ENCODE measurements at regions not wholly inside any gene's neighbourhood (a gene's known extent, or its start where the extent isn't known, plus 50 kb on each side); places are given as distances from the start of the nearest gene placed in this dataset.

- H3K4me1 ChIP-seq (ENCODE audit: control insufficient read depth in 1 of 2, extremely low read depth in 1 of 2, insufficient read depth in 2 of 2, low read length in 2 of 2): no peaks in the 10 kb centered on the region
- Mint-ChIP-seq H3K27ac (no peak overlapping the region), H3K36me3 (no peaks in the 10 kb centered on the region), H3K27me3 (peaks cover 0 to 5% of the 10 kb centered on the region in 2 donors), H3K4me3 (no peak overlapping the region), H3K4me1 (no peaks in the 10 kb centered on the region), H3K9me3 (peaks cover 0 to 3% (median 0%) of the 10 kb centered on the region in 3 donors)
- DNase-seq (no peak), ATAC-seq (replicated peaks in 1 of 4) (no peak)
- WGBS (ENCODE audit: insufficient coverage): no CpG with 5 or more reads among the region's 1 CpG
- H3K9me3 ChIP-seq: no peaks in the 10 kb centered on the region
- POLR2A ChIA-PET: no interaction called here
- H3K27me3 ChIP-seq (replicated peaks in 1 of 2; ENCODE audit: control insufficient read depth in 2 of 2, extremely low read depth in 1 of 2, insufficient read depth in 2 of 2, low read length in 1 of 2): peaks cover 0 to 10% of the 10 kb centered on the region in 2 experiments
- no peak overlapping the region for H3K4me3 ChIP-seq (ENCODE audit: control insufficient read depth in 1 of 2, extremely low read depth in 1 of 2, low read length in 1 of 2)
- H3K36me3 ChIP-seq (ENCODE audit: control insufficient read depth in 2 of 2, extremely low read depth in 1 of 2, insufficient read depth in 1 of 2, low read length in 1 of 2): no peaks in the 10 kb centered on the region
- no peak overlapping the region for H3K27ac ChIP-seq (ENCODE audit: low read length)
- CTCF ChIA-PET: no interaction called here
Measured at GRCh38 chr12:59873136-59873535, 277.3 kb downstream of the SLC16A7 start.

DNA sequence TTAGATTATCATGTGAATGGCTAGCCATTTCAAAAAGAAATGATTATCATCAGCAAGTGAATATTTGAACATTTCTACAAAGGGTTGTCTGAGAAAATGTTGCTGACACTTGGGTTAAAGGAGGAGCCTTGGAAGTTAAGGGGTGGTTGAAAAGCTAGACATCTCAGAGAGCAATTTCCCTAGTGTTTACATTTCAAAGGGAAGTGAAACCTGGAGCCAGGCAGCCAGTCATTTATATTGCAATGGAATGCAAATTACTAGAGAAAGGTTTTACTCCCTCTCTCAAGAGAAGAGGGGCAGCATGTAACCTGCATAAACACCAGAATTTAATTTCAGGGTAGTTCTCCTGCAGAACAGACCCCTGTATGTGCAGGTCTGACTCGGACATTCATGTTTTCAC, 279.0 kb downstream of the SLC16A7 start:
- H3K27me3 Mint-ChIP-seq: peaks cover 0 to 5% of the 10 kb centered on the region in 2 donors
- CTCF ChIA-PET: no interaction called here
- no peaks in the 10 kb centered on the region for H3K36me3 ChIP-seq (ENCODE audit: control insufficient read depth in 2 of 2, extremely low read depth in 1 of 2, insufficient read depth in 1 of 2, low read length in 1 of 2)
- H3K27ac ChIP-seq (ENCODE audit: low read length): no peak overlapping the region
- H3K27ac Mint-ChIP-seq: no peak overlapping the region
- no CpG with 5 or more reads among the region's 1 CpG for WGBS (ENCODE audit: insufficient coverage)
- H3K4me3 Mint-ChIP-seq: no peak overlapping the region
- peaks cover 0 to 3% (median 0%) of the 10 kb centered on the region in 3 donors for H3K9me3 Mint-ChIP-seq
- H3K27me3 ChIP-seq (replicated peaks in 1 of 2; ENCODE audit: control insufficient read depth in 2 of 2, extremely low read depth in 1 of 2, insufficient read depth in 2 of 2, low read length in 1 of 2): peaks cover 0 to 10% of the 10 kb centered on the region in 2 experiments
- no peaks in the 10 kb centered on the region for H3K9me3 ChIP-seq
- no peak overlapping the region for H3K4me3 ChIP-seq (ENCODE audit: control insufficient read depth in 1 of 2, extremely low read depth in 1 of 2, low read length in 1 of 2)
- no peaks in the 10 kb centered on the region for H3K4me1 Mint-ChIP-seq
- no peak for ATAC-seq (replicated peaks in 1 of 4)
- DNase-seq: no peak
- H3K4me1 ChIP-seq (ENCODE audit: control insufficient read depth in 1 of 2, extremely low read depth in 1 of 2, insufficient read depth in 2 of 2, low read length in 2 of 2): no peaks in the 10 kb centered on the region
- H3K36me3 Mint-ChIP-seq: no peaks in the 10 kb centered on the region
- POLR2A ChIA-PET: no interaction called here

DNA sequence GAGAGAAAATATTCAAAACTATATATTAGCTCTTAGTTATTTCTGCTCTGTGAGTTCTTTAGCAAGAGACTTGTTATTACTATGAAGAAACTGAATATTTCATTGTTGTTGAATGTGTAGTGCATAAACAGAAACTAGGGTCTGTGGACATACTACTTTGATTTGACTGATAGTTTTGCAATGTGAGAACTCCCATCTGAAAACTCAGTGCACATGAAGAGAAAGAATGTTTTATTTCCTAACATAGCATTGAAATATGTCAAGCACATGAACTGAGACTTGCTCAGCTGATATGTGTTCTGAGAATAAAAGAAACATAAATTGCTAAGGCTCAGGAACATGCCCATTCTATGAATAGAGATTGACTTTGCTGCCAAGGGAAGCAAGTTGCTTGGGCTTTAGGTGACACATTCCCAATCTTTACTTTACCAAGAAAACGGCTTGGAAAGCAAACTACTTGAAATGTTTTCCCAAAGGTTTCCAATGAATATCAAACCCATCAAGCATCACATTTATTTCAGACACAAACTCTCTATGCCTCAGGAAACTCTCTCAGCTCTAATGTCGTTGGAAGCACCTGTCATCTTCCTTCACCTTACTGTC, 290.4 kb downstream of the SLC16A7 start:
- H3K27ac ChIP-seq (ENCODE audit: low read length): no peak overlapping the region
- no peaks in the 10 kb centered on the region for H3K9me3 ChIP-seq
- ChIA-PET POLR2A (no interaction called here), CTCF (no interaction called here)
- Mint-ChIP-seq H3K36me3 (no peaks in the 10 kb centered on the region), H3K9me3 (no peaks in the 10 kb centered on the region), H3K4me3 (no peak overlapping the region), H3K27me3 (no peaks in the 10 kb centered on the region), H3K27ac (no peak overlapping the region), H3K4me1 (no peaks in the 10 kb centered on the region)
- no peaks in the 10 kb centered on the region for H3K27me3 ChIP-seq (replicated peaks in 1 of 2; ENCODE audit: control insufficient read depth in 2 of 2, extremely low read depth in 1 of 2, insufficient read depth in 2 of 2, low read length in 1 of 2)
- no peak for ATAC-seq (replicated peaks in 1 of 4)
- 61% methylated on average over 2 of the region's 2 CpGs for WGBS (ENCODE audit: insufficient coverage)
- DNase-seq: no peak
- H3K36me3 ChIP-seq (ENCODE audit: control insufficient read depth in 2 of 2, extremely low read depth in 1 of 2, insufficient read depth in 1 of 2, low read length in 1 of 2): no peaks in the 10 kb centered on the region
- H3K4me1 ChIP-seq (ENCODE audit: control insufficient read depth in 1 of 2, extremely low read depth in 1 of 2, insufficient read depth in 2 of 2, low read length in 2 of 2): no peaks in the 10 kb centered on the region
- H3K4me3 ChIP-seq (ENCODE audit: control insufficient read depth in 1 of 2, extremely low read depth in 1 of 2, low read length in 1 of 2): no peak overlapping the region

DNA sequence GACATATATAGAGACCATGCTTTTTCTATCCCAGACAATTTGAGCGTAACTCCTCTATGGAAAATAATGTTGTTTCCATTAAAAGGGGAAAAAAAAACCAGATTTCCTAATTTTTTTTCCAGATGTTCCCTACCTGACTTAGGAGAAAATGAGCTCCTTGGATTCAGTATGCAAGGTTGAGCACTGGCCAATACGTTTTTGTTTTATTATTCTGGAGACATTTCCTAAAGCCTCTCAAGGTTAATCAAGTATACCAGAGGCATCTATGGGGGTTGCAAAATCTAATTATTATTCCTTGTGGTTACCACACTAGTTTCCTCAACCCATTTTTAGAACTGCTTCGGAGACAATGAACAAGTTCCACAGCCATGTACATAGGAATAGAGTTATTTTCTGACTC, 291.3 kb downstream of the SLC16A7 start:
- H3K27ac ChIP-seq (ENCODE audit: low read length): no peak overlapping the region
- no peak overlapping the region for H3K4me3 ChIP-seq (ENCODE audit: control insufficient read depth in 1 of 2, extremely low read depth in 1 of 2, low read length in 1 of 2)
- no peaks in the 10 kb centered on the region for H3K36me3 ChIP-seq (ENCODE audit: control insufficient read depth in 2 of 2, extremely low read depth in 1 of 2, insufficient read depth in 1 of 2, low read length in 1 of 2)
- Mint-ChIP-seq H3K27me3 (no peaks in the 10 kb centered on the region), H3K4me1 (no peaks in the 10 kb centered on the region), H3K4me3 (no peak overlapping the region), H3K9me3 (no peaks in the 10 kb centered on the region), H3K36me3 (no peaks in the 10 kb centered on the region), H3K27ac (no peak overlapping the region)
- POLR2A ChIA-PET: no interaction called here
- DNase-seq (no peak), ATAC-seq (replicated peaks in 1 of 4) (no peak)
- no peaks in the 10 kb centered on the region for H3K9me3 ChIP-seq
- CTCF ChIA-PET: no interaction called here
- no CpG with 5 or more reads among the region's 3 CpGs for WGBS (ENCODE audit: insufficient coverage)
- no peaks in the 10 kb centered on the region for H3K27me3 ChIP-seq (replicated peaks in 1 of 2; ENCODE audit: control insufficient read depth in 2 of 2, extremely low read depth in 1 of 2, insufficient read depth in 2 of 2, low read length in 1 of 2)
- H3K4me1 ChIP-seq (ENCODE audit: control insufficient read depth in 1 of 2, extremely low read depth in 1 of 2, insufficient read depth in 2 of 2, low read length in 2 of 2): no peaks in the 10 kb centered on the region

- no peak overlapping the region for H3K27ac ChIP-seq (ENCODE audit: low read length)
- H3K36me3 Mint-ChIP-seq: no peaks in the 10 kb centered on the region
- no peaks in the 10 kb centered on the region for H3K9me3 Mint-ChIP-seq
- no peak overlapping the region for H3K4me3 Mint-ChIP-seq
- H3K27me3 Mint-ChIP-seq: no peaks in the 10 kb centered on the region
- no peaks in the 10 kb centered on the region for H3K4me1 Mint-ChIP-seq
- ATAC-seq (replicated peaks in 1 of 4): no peak
- no peaks in the 10 kb centered on the region for H3K27me3 ChIP-seq (replicated peaks in 1 of 2; ENCODE audit: control insufficient read depth in 2 of 2, extremely low read depth in 1 of 2, insufficient read depth in 2 of 2, low read length in 1 of 2)
- H3K4me3 ChIP-seq (ENCODE audit: control insufficient read depth in 1 of 2, extremely low read depth in 1 of 2, low read length in 1 of 2): no peak overlapping the region
- DNase-seq: no peak
- ChIA-PET POLR2A (no interaction called here), CTCF (interaction anchor here in 1 of 2 donors (0.6 kb wide), 1 partner anchor 366 kb away, joined by 3 read pairs; no protein-coding TSS in a partner anchor)
- no peaks in the 10 kb centered on the region for H3K9me3 ChIP-seq
- no peaks in the 10 kb centered on the region for H3K4me1 ChIP-seq (ENCODE audit: control insufficient read depth in 1 of 2, extremely low read depth in 1 of 2, insufficient read depth in 2 of 2, low read length in 2 of 2)
- H3K27ac Mint-ChIP-seq: no peak overlapping the region
- H3K36me3 ChIP-seq (ENCODE audit: control insufficient read depth in 2 of 2, extremely low read depth in 1 of 2, insufficient read depth in 1 of 2, low read length in 1 of 2): no peaks in the 10 kb centered on the region
- WGBS (ENCODE audit: insufficient coverage): no CpG with 5 or more reads among the region's 3 CpGs
Measured at GRCh38 chr12:59890896-59891579, 295.2 kb downstream of the SLC16A7 start.

DNA sequence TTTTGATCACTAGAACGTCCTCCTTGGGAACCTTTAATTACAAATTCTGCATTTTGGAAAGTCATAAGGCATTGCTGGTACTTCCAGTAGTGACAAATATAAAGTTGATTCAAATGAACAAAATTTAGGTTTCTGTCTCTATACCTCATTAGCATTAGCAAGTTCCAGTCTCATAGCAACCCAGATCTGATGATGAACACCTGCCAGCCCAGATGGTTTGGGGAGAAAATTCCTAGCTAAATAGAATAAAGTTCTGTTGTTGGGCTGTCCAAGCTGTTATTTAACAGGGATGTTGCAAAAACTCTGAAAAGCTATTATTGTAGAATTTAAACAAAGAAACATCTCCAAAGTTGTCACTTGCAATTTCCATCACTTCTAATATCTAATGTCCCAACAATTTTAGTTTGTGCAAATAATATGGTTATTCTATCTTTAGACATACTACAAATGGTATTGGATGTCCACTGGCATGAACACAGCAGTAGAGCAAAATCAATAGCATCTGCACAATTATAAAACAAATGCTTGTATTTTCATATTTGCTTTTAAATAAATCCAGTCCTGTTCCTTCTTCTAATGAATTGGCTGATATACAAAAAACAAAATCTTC, 299.4 kb downstream of the SLC16A7 start:
- DNase-seq: no peak
- H3K27ac Mint-ChIP-seq: no peak overlapping the region
- Histone ChIP-seq H3K27ac (ENCODE audit: low read length) (no peak overlapping the region), H3K4me3 (ENCODE audit: control insufficient read depth in 1 of 2, extremely low read depth in 1 of 2, low read length in 1 of 2) (no peak overlapping the region), H3K9me3 (no peaks in the 10 kb centered on the region), H3K36me3 (ENCODE audit: control insufficient read depth in 2 of 2, extremely low read depth in 1 of 2, insufficient read depth in 1 of 2, low read length in 1 of 2) (no peaks in the 10 kb centered on the region), H3K27me3 (replicated peaks in 1 of 2; ENCODE audit: control insufficient read depth in 2 of 2, extremely low read depth in 1 of 2, insufficient read depth in 2 of 2, low read length in 1 of 2) (no peaks in the 10 kb centered on the region), H3K4me1 (ENCODE audit: control insufficient read depth in 1 of 2, extremely low read depth in 1 of 2, insufficient read depth in 2 of 2, low read length in 2 of 2) (no peaks in the 10 kb centered on the region)
- no peaks in the 10 kb centered on the region for H3K27me3 Mint-ChIP-seq
- WGBS (ENCODE audit: insufficient coverage): no CpG with 5 or more reads among the region's 1 CpG
- H3K9me3 Mint-ChIP-seq: no peaks in the 10 kb centered on the region
- ChIA-PET POLR2A (no interaction called here), CTCF (no interaction called here)
- H3K4me1 Mint-ChIP-seq: no peaks in the 10 kb centered on the region
- H3K4me3 Mint-ChIP-seq: no peak overlapping the region
- H3K36me3 Mint-ChIP-seq: no peaks in the 10 kb centered on the region
- no peak for ATAC-seq (replicated peaks in 1 of 4)

All from T-cell (primary cell).